ENCODE measurements at regions not wholly inside any gene's neighbourhood (a gene's known extent, or its start where the extent isn't known, plus 50 kb on each side); places are given as distances from the start of the nearest gene placed in this dataset.

DNA sequence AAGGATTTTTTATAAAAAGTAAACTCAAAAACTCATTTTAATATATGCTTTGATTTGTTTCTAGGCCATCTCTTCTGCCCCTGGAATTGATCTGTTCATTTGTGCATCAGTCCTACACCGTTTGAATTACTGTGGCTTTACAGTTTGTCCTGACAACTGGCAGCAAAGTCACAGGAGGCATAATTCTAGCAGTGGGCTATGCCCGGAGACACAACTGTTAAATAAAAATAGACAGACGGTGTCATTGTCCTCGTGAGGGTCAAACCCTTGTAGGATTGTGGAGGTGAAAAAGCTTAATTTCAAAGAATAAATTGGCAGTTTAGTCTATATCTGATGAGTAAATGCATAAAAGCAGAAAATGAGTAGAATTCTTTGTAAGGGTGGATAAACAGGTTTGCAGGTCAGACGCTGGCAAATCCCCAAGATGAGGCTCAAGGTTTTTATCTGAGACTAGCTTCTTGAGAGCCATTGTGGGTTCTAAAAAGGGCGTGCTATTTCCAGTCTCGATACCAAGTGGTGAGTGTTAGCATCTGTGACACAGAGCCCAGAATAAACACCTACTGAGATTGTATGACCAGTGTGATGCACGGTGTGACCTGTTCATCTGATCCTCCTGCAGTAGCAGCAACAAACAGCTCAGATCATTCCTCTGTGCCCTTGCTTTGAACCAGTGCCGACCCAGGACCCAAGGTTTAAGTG lies 51.5 kb upstream of the SLCO3A1 start (continued):
- TF ChIP-seq PAX8 (CRISPR knock-in tag; IDR thresholded peaks at IDR 0.05; ENCODE audit: borderline replicate concordance): no peak
- no peak for TF ChIP-seq ZKSCAN8 (CRISPR knock-in tag; IDR thresholded peaks at IDR 0.05; ENCODE audit: borderline replicate concordance)
- no peak for TF ChIP-seq ZNF674 (CRISPR knock-in tag; IDR thresholded peaks at IDR 0.05; ENCODE audit: low read depth)
- no peak for TF ChIP-seq ATF7 (IDR thresholded peaks at IDR 0.05)
- no peak for TF ChIP-seq ATF7 (CRISPR knock-in tag; IDR thresholded peaks at IDR 0.05)
- TF ChIP-seq SRSF9 (IDR thresholded peaks at IDR 0.05; ENCODE audit: borderline replicate concordance, insufficient read depth, low read depth, low read length, poor library complexity, severe bottlenecking): no peak
- no peak for TF ChIP-seq ZNF772 (CRISPR knock-in tag; IDR thresholded peaks at IDR 0.05)

DNA sequence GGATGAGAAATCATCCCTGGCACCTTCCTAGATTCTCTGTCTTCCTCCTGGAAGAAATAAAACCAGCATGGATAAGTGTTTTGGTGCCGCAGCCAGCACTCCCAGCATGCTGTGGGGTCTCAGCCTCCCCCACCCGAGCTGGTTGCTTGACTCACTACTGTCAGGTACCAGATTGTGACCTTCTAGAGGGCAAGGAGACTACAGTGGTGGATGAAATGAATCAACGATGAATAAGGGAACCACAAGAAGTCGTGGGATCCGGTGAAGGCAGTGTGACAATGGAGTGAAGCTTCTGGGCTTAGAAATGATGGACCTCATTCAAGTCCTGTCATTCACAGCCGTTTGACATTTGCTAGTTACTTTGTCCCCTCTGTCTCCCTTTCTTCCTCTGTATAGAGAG lies 50.2 kb upstream of the SLCO3A1 start:
- Histone ChIP-seq H3K4me3 (replicated peaks in 1 of 3; ENCODE audit: insufficient read depth in 1 of 3, low read depth in 2 of 3, low read length in 3 of 3) (no peak overlapping the region), H3K27ac (ENCODE audit: extremely low read length, insufficient read depth, low read length) (no peak overlapping the region), H3K79me2 (ENCODE audit: insufficient read depth, low read length) (no peaks in the 10 kb centered on the region), H3K4me1 (ENCODE audit: insufficient read depth, low read length) (no peaks in the 10 kb centered on the region), H3K27me3 (ENCODE audit: control insufficient read depth in 1 of 2, insufficient read depth in 2 of 2, low read length in 2 of 2) (0 out of 5 replicates have a peak, but pooled peaks cover 0 to 3% of the 10 kb centered on the region in 2 experiments), H3K9ac (ENCODE audit: insufficient read depth, low read depth, low read length) (no peak overlapping the region), H3K9me3 (ENCODE audit: low read length) (no peaks in the 10 kb centered on the region), H2AFZ (ENCODE audit: low read length) (no peak overlapping the region), H3K36me3 (replicated peaks in 1 of 2; ENCODE audit: control insufficient read depth in 1 of 2, insufficient read depth in 2 of 2, low read length in 2 of 2) (no peaks in the 10 kb centered on the region), H3K4me2 (ENCODE audit: low read depth, low read length) (no peak overlapping the region), H4K20me1 (ENCODE audit: insufficient read depth, low read length) (no peaks in the 10 kb centered on the region)
- CTCF ChIA-PET (ENCODE audit: low intra/inter-chr PET ratio, low total read pairs): no interaction called here
- intact Hi-C loops (cut with micrococcal nuclease; ENCODE audit: unreplicated experiment) (no loop called here), in situ Hi-C loops (cut with HindIII; ENCODE audit: extremely low pct_ligation_motif_present, low pct_unique_long_range_greater_than_20kb) (no loop called here)
- no peak for FAIRE-seq
- POLR2A ChIA-PET: no interaction called here
- WGBS (ENCODE audit: low lambda C conversion rate): 0% methylated on average over 6 of the region's 6 CpGs
- BruUV-seq (replicated peaks): no TSS peak
- no peak for DNase-seq (ENCODE audit: low spot score)
- no peak for ATAC-seq
- TF ChIP-seq POLR2AphosphoS5 (IDR thresholded peaks at IDR 0.05; ENCODE audit: low read depth, low read length) (no peak), RNF2 (conservative IDR thresholded peaks at IDR 0.05; ENCODE audit: low read depth) (no peak), ZKSCAN8 (CRISPR knock-in tag; IDR thresholded peaks at IDR 0.05; ENCODE audit: borderline replicate concordance) (no peak), ZNF792 (CRISPR knock-in tag; IDR thresholded peaks at IDR 0.05) (no peak), ZNF468 (CRISPR knock-in tag; IDR thresholded peaks at IDR 0.05) (no peak), ZNF577 (CRISPR knock-in tag; IDR thresholded peaks at IDR 0.05; ENCODE audit: borderline replicate concordance, low read depth) (no peak), HNRNPH1 (optimal IDR thresholded peaks at IDR 0.05; ENCODE audit: low read depth, low read length) (no peak), SNAI1 (CRISPR knock-in tag; IDR thresholded peaks at IDR 0.05; ENCODE audit: borderline replicate concordance) (no peak)
- TF ChIP-seq, protein P1, sequence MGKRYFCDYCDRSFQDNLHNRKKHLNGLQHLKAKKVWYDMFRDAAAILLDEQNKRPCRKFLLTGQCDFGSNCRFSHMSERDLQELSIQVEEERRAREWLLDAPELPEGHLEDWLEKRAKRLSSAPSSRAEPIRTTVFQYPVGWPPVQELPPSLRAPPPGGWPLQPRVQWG (CRISPR knock-in tag; IDR thresholded peaks at IDR 0.05; ENCODE audit: borderline replicate concordance, low read depth): no peak
- TF ChIP-seq, protein P2, sequence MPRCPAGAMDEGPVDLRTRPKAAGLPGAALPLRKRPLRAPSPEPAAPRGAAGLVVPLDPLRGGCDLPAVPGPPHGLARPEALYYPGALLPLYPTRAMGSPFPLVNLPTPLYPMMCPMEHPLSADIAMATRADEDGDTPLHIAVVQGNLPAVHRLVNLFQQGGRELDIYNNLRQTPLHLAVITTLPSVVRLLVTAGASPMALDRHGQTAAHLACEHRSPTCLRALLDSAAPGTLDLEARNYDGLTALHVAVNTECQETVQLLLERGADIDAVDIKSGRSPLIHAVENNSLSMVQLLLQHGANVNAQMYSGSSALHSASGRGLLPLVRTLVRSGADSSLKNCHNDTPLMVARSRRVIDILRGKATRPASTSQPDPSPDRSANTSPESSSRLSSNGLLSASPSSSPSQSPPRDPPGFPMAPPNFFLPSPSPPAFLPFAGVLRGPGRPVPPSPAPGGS (CRISPR knock-in tag; IDR thresholded peaks at IDR 0.05): no peak

Measured in HepG2 (cell line).